HG03442 (cell line): ENCODE measurements at regions not wholly inside any gene's neighbourhood (a gene's known extent, or its start where the extent isn't known, plus 50 kb on each side); places are given as distances from the start of the nearest gene placed in this dataset.

Experiments used
- ATAC-seq: cut with Tn5 transposase; IDR thresholded peaks from one replicate; pipeline ENCODE4 v1.9.1; 2021; ENCODE audit warnings: mild to moderate bottlenecking, moderate library complexity; ENCODE audit not compliant: unreplicated experiment

DNA sequence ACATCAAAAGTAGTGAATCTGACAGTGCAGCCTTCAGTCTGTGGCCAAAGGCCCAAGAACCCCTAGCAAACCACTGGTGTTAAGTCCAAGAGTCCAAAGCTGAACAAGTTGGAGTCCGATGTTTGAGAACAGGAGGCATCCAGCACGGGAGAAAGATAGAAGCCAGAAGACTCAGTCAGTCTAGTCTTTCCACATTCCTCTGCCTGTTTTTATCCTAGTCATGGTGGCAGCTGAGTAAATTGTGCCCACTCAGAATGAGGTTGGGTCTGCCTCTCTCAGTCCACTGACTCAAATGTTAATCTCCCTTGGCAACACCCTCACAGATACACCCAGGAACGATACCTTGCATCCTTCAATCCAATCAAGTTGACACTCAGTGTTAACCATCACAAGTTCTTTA, 1255.4 kb downstream of the LRFN5 start:
- no peak for ATAC-seq

DNA sequence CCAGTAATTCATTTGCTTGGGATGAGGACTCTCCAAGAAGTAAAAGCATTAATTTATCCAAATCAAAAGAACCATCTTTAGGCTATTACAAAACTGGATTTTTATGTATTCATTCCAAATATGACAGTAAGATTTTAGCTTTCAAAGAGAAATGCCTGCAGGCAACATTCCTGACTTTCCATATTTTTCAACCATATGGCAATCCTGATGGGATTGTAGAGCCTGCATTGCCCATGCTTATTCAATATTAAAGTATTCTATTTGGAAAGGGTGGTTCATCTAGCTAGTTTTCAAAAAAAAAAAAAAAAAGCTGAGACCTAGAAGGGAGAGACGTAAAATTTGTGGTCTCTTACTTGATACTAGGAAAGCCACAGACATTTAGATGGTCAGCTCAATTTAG, 1253.7 kb downstream of the LRFN5 start:
- ATAC-seq, result no peak

DNA sequence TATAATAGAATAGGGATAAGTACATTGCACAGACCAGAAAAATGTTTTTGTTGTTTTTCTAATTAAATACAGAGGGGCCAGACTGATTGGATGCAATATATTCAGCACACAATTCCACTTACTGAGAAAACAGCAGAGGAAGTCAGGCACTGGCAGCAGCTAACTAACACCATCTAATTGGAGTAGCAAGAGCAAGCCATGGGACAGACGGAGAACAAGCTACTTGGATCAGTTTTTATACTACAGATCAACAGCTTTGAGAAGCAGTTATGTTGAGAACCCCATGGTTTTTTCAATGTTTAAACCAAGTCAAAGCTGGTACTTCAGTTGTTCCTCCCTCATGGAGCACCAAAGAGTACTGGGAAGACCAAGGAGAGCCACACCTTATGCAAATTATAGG, 1249.4 kb downstream of the LRFN5 start:
- no peak for ATAC-seq

DNA sequence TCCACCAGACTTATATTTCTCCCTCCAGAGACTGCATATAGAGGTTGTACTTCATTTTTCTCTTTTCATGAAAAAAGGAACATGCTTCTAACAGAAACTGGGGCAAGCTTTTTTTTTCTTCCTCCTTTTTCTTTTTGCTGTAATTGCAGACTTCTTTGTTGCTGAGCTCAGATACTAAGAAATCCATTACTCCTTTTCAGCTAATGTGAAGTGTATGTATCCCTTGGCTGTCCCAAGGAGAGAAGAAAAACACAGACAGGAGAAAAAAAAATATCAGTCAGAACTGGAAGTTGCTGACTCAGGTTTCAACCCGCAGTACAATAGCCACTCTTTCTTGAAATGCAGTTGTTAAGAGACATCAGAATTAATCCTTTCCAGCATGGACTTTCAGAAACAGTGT, 1248.4 kb downstream of the LRFN5 start:
- ATAC-seq, result no peak

DNA sequence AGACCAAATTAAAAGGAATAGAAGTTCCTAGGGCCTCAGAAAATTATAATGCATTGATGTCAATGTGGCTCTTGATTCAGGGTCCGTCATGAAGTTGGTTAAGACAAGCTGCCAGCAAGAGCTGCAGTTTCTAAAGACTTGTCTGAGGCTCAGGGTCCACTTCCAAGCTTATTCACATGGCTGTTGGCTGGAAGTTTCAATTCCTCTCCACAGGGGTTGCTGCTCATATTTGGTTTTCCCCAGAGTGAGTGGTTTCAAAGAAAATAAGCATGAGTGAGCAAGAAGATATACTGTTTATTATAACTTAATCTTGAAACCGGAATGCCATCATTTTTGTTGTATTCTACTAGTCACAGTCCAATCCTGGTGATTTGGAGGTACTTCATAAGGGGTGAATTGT, 1247.4 kb downstream of the LRFN5 start:
- ATAC-seq, result no peak

DNA sequence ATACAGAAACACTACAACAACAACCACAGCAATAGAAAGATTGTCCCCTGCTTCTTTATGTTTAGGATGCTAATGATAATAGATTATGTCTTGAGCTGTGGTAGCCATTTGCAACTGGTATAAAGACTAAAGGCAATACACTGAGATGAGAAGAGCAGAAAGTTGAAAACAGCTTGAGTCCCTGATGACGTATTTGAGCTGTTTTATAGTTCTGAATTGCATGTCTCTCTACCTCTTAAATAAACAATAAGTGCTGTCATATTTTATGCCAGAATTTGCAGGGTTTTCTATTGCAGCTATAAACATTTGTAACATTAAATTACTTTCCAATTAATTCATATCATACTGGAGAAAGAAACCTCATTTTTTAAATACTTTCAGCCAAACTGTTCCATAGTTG, 1242.0 kb downstream of the LRFN5 start:
- no peak for ATAC-seq

DNA sequence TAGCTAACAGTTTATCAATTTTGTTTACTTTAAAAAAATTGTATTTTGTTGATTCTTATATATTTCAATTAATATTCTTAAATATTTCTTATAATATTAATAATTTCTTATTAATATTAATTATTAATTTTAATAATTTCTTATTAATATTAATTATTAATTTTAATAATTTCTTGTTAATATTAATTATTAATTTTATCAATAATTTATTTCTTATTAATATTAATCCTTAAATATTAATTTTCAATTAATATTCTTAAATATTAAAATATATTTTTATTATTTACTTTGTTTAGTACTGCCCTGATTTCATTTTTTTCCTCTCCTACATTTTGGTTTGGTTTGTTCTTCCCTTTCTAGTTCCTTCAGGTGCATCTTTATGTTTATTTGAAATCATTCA, 1208.1 kb downstream of the LRFN5 start:
- no peak for ATAC-seq

DNA sequence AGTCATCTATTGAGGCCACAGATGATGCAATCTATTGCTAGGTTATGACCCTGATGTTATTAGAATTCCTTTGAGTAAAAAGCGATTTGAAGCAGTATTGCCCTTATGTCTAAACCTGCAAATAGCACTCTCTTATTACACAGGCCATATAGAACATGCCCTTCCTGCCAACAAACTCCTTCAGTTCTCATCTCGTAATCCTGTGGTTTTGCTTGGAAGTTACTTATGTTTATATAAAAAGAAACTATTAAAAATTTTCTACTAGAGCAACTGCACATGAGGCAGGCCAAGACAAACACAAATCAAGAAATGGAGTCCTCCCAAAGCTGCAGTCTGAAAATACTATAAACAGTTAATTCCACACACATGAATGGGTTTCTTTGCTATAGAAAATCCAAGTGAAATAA, 1200.2 kb downstream of the LRFN5 start:
- no peak for ATAC-seq

DNA sequence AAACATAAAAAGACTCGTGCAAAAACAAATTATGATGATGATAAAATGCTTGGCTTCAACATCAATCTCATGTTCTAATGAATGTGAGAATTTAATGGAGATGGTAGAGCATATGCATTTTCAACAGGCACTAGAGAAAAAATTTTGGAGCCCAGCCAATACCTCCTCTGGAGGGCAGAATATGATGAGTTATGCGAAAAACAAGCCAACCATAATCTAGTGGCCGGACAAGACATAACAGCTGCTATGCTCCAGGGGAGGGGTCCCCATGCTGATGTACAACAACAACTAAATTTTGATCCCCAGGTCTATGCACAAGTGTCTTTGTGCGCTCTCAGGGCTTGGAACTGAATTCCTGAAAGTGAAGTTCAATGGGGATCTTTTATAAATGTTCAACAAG, 1197.5 kb downstream of the LRFN5 start:
- no peak for ATAC-seq

DNA sequence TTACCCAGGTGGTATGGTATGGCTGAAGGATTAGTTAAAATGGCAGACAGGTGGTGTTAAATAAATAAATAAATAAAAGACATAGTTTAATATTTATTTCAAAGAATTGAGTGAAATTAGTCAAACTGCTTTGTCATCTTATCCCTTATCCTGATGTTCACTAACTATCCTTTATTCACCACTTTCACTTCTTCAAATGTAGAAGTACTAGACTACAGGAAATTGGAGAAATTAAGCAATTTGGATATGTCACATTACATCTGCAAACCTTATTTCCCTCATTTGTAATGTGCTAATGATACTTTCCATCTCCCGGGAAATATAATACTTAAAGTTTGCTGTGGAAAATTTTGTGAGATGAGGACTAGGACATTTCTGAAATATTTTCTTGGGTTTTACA, 1195.7 kb downstream of the LRFN5 start:
- ATAC-seq, result no peak

DNA sequence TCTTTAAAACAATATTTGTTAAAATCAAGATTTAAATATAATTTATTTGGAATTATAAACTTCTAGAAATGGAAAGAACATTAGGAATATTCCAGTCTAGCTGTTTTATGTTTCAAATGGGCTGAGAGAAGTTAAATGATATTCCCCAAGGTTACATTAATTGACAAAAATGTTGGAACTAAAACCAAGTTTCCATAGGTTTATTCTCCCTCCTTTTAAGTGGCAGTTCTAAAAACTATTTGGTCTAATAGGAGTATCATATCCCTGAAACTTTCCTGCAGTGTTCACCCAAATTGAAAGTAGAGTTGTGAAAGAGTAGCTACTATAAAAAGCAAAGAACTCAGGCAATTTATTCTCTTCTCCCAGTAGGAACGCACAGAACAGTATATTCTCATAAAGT, 1185.5 kb downstream of the LRFN5 start:
- no peak for ATAC-seq

DNA sequence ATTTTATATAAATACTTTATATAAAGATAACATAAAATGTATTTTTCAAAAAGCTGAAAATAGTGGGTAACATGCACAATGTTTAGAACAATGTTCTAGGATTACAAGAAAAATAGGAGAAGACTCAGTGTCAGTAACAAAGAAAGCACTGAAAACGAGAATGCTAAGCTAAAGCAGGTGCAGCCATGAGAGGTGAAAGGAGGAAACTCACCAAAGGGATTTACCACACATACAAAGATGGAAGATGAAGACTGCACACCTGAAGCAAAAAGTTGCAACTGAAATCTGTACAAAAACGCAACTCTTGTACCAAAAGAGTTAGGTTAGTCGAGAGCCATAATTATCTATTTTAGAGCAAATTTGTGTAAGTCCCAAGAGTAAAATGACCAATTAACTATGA, 1176.1 kb downstream of the LRFN5 start:
- ATAC-seq, result no peak

DNA sequence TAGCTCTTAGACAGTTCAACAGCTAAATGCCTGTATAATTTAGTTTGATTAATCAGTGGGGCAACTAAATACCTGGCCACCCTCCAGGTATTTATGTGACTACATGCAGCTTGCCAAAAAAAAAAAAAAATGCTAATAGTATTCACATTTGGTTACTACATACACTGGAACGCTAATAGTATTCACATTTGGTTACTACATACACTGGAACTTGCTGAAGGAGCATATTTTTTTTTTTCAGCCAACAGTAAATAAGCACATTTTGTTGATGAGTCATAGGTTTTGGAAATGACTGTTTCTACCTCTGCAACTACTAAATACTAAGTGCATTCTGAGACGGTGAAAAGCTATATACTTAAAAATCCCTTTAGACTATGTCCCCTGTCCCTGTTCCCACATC, 1172.3 kb downstream of the LRFN5 start:
- no peak for ATAC-seq

DNA sequence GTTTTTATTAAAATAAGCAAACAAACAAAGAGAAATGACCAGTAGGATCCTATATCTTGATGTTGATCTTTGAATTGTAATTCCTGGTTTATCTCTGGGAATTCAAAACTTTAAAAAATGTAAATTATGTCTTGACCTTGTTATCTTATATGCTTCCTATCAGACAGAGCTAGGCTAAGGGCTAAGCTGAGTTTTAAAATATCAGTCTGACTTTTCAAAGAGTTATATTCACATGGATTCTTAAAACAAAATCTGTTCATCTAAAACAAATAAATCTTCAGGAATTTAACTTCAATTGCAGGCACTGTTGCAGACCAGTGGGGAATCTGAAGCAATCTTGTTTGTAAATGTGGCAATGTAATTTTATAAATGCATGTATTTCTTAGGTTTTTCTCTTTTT, 1144.1 kb downstream of the LRFN5 start:
- ATAC-seq, result no peak

DNA sequence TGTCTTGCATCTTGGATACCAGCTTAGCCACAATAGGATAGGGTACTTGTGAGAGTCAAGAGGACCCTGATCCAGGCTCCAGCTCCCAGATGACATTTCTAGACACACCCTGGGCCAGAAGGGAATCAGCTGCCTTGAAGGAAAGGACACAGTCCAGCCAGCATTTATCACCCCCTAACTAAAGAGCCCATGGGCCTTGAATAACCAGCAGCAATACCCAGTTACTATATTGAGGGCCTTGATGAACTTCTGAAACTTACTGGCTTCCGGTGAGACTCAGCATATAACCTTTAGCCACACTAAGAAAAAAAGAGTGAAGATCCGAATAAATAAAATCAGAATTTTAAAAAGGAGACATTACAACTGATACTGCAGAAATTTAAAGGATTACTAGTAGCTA, 1135.4 kb downstream of the LRFN5 start:
- ATAC-seq, result no peak

DNA sequence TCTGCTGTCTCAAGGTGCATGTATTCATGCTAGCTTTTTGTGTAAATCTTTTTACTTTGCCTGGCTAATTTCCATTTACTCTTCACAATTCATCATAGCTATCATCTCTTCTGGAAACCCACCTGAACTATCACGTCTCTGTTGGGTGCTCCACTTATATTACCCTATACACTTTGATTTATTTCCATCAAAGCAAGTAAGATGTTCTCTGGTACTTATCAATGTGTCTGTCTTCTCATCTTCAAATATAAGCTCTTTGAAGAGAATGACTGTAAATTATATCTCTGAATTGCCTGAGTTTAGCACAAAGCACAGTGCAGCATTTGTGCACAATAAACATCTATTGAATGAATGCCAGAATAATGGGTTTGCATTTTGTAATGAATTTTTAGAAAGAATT, 1129.7 kb downstream of the LRFN5 start:
- no peak for ATAC-seq

DNA sequence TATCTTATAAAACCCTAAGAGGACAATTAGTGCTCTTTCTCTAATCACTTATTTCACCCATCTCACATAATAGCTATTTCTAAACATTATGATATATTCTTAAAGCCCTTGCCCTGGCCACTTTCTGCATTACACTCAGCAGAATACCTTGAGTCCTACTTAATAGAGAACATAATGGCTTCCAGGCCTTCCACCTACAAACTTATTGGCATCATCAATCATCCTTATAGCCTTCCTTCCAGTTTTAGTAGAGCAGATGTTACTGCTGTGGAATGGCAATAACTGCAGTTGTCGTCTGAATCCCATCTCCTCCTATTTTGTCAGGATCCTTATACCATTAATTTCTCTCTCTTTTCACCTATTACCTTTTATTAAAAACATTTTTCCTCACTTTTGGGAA, 1127.4 kb downstream of the LRFN5 start:
- ATAC-seq, result no peak

DNA sequence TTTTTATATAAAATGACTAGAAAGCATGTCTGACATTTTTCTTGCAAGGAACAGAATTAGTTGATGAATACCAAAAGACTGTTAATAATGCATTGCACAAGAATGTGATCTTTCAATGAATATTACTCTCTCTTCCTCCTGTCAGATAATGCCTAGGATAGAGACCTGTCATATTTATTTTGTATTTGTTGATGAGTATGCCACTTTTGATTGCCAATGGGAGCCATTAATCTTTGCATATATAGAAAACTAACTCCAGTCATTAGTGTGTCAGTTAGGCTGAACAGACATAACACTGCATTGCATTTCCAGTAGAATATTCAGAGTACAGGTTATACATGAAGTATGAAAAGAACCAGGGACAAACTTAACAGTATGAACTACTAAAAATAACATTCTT, 1125.3 kb downstream of the LRFN5 start:
- no peak for ATAC-seq

DNA sequence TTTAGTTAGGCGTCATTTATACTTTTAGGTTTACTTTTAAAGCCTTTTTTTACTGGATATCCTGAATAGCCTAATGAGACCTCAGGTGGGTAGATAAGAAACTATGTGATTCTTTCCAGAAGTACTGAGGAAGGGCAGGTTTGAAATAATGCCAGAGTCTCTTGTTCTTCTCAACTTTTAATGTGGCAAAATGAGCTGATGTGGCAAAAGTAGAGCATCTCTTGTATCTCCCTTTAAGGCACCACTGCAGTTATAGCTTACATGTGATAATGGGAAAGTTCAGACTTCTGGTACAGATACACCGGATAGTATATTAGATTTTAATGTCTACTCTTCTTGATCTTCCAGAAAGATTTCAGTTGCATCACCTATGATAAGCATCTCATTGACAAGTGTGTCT, 1124.8 kb downstream of the LRFN5 start:
- no peak for ATAC-seq

DNA sequence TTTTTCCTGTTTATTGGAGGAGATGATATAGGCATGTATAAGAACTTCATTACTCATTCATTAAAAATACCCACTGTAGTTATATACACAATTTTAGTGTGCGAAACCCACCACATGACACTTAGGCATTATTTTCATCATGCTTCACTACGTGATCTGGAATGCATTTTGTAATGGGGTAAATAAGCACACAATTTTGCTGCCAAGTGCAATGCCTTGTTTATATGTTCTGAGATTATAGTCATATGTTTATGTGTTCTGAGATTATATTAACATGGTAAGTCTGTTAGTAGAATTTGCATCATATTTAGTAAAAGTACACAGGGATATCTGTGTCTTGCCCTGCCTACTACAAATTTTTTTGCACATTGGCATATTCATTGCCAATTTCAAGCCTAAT, 1123.0 kb downstream of the LRFN5 start:
- ATAC-seq, result no peak

DNA sequence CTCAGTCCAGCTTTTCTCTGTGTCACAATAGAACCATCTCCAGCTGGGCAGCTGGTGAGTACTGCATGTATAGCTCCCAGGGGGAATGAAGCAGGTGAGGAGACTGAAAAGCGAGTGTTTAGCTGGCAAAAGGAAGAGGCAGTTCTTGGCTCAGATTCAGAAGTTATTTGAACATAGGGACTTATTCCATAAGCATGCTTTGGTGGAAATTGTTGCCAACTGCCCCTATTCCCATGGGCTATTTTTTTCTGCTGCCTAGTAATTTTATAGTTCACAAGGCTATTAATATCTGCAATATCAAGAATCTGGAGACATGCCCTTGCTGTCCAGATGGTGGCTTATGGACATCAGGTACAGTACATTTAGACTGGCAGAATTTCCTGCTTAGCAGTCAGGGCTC, 1112.7 kb downstream of the LRFN5 start:
- ATAC-seq, result no peak

DNA sequence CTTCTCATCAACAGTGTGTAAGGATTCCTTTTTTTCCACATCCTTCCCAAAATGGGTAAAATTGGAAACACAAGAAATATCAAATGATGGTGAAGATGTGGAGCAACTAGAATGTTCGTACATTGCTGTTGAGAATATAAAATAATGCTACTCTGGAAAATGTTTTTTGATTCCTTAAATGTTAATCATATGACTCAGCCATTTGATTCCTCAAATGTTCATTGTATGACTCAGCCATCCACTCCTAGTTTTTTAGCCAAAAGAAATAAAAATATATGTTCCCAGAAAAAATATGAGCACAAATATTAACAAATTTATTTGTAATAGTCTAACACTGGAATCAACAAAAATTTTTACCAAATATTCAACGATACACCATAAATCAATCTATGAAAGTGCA, 1108.6 kb downstream of the LRFN5 start:
- no peak for ATAC-seq

DNA sequence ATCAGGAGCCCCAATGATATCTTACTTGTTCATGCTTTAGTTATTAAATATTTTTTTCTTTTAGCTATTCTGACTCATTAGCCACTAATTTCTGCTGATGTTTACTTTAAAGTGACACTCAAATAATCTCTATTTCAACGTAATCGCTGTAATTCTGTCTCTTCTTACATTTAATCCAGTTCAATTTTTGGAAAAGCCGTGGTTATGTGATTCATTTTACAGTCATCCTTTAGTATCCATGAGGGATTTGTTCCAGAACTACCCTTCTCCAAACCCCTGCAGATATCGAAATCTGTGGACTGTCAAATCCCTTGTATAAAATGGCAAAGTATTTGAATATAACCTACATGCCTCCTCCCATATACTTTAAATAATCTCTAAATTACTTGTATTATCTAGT, 1103.4 kb downstream of the LRFN5 start:
- ATAC-seq, result no peak

DNA sequence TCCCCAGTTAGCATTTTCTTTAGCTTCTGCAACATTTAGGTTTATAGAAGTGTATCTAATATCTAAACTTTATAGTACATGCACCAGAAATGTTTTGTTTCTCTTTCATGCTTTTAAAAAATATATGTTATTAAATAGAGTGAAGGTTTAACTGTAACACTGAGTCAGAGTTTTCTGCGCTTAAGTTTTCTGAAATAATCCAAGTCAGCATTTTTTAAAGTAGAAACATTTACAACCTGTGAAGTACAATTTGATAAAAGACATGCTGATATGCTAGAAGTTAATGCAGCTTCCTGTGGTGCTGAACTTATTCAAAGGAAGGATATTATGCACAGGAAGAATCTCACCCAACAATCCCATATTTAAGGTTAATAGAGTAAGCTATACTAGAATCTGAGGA, 1096.8 kb downstream of the LRFN5 start:
- ATAC-seq, result no peak
